Globus pallidus (tissue), 1 donor: ENCODE measurements at regions not wholly inside any gene's neighbourhood (a gene's known extent, or its start where the extent isn't known, plus 50 kb on each side); places are given as distances from the start of the nearest gene placed in this dataset.

Experiments
- DNase-seq: peaks from one replicate; pipeline ENCODE4 v3.0.0-alpha.2; 2015; ENCODE audit warnings: low spot score

GRCh38 chr6:82013561-82014530 lies 233.7 kb downstream of the IBTK start:
- DNase-seq: no peak

GRCh38 chr6:82006027-82006738 lies 241.4 kb downstream of the IBTK start:
- no peak for DNase-seq

GRCh38 chr6:82000551-82000950 lies 247.0 kb downstream of the IBTK start:
- no peak for DNase-seq

- no peak for DNase-seq
Observed at GRCh38 chr6:81999826-82000225, 247.3 kb upstream of the TENT5A start.

- DNase-seq: no peak
Observed at GRCh38 chr6:81999270-81999669, 246.8 kb upstream of the TENT5A start.

- DNase-seq: no peak
Observed at GRCh38 chr6:81998432-81998831, 246.0 kb upstream of the TENT5A start.

- no peak for DNase-seq
Observed at GRCh38 chr6:81997090-81997926, 244.8 kb upstream of the TENT5A start.

GRCh38 chr6:81996414-81996813 lies 243.9 kb upstream of the TENT5A start:
- no peak for DNase-seq

- no peak for DNase-seq
Observed at GRCh38 chr6:81995548-81996289, 243.2 kb upstream of the TENT5A start.

- DNase-seq: no peak
Observed at GRCh38 chr6:81988871-81989270, 236.4 kb upstream of the TENT5A start.

- no peak for DNase-seq
Observed at GRCh38 chr6:81988446-81988845, 236.0 kb upstream of the TENT5A start.

GRCh38 chr6:81987293-81987692 lies 234.8 kb upstream of the TENT5A start:
- DNase-seq: no peak

- no peak for DNase-seq
Observed at GRCh38 chr6:81985191-81985590, 232.7 kb upstream of the TENT5A start.

- no peak for DNase-seq
Observed at GRCh38 chr6:81984599-81984998, 232.1 kb upstream of the TENT5A start.

- DNase-seq: no peak
Observed at GRCh38 chr6:81981812-81982211, 229.3 kb upstream of the TENT5A start.

- DNase-seq: no peak
Observed at GRCh38 chr6:81979767-81980166, 227.3 kb upstream of the TENT5A start.

GRCh38 chr6:81979329-81979728 lies 226.8 kb upstream of the TENT5A start:
- no peak for DNase-seq

GRCh38 chr6:81978230-81978629 lies 225.7 kb upstream of the TENT5A start:
- no peak for DNase-seq

GRCh38 chr6:81977486-81977885 lies 225.0 kb upstream of the TENT5A start:
- DNase-seq: no peak

- DNase-seq: no peak
Observed at GRCh38 chr6:81969814-81970213, 217.3 kb upstream of the TENT5A start.

GRCh38 chr6:81969011-81969410 lies 216.5 kb upstream of the TENT5A start:
- no peak for DNase-seq

GRCh38 chr6:81966968-81967367 lies 214.5 kb upstream of the TENT5A start:
- no peak for DNase-seq
